IMR-90 (cell line): ENCODE measurements at regions not wholly inside any gene's neighbourhood (a gene's known extent, or its start where the extent isn't known, plus 50 kb on each side); places are given as distances from the start of the nearest gene placed in this dataset.

Experiments used
- CTCF ChIP-seq: conservative IDR thresholded peaks from 2 replicates; pipeline ENCODE4 v1.5.1; 2012; ENCODE audit warnings: mild to moderate bottlenecking, low read depth, low read length, improper control_type of control experiment
- POLR2A ChIP-seq: IDR thresholded peaks from 2 replicates; pipeline ENCODE4 v1.6.1; 2012; ENCODE audit warnings: mild to moderate bottlenecking, low read depth, low read length

GRCh38 chr18:44013871-44014270 lies 666.8 kb upstream of the SETBP1 start:
- no peak for TF ChIP-seq POLR2A
- TF ChIP-seq CTCF = no peak
